Fibroblast of mammary gland (primary cell): ENCODE measurements at regions not wholly inside any gene's neighbourhood (a gene's known extent, or its start where the extent isn't known, plus 50 kb on each side); places are given as distances from the start of the nearest gene placed in this dataset.

Experiments used
- DNase-seq: peaks from one replicate; pipeline ENCODE4 v3.0.0-alpha.2; 2010; ENCODE audit warnings: low read depth
- H3K4me3 ChIP-seq: 2 replicates; pipeline ENCODE4 v1.5.1; 2011; ENCODE audit warnings: low read depth, mild to moderate bottlenecking, low read length, moderate library complexity; ENCODE audit not compliant: control insufficient read depth
- CTCF ChIP-seq: conservative IDR thresholded peaks from 2 replicates; pipeline ENCODE4 v1.5.1; 2011; ENCODE audit warnings: low read depth, low read length, inconsistent platforms; ENCODE audit not compliant: control insufficient read depth, insufficient read depth

GRCh38 chr13:77398825-77399620 lies 72.1 kb upstream of the MYCBP2 start:
- no peak overlapping the region for H3K4me3 ChIP-seq
- TF ChIP-seq CTCF, result no peak
- no peak for DNase-seq

- TF ChIP-seq CTCF, result no peak
- DNase-seq, result peak; percentile 48
- no peak overlapping the region for H3K4me3 ChIP-seq
Observed at GRCh38 chr13:77397636-77398035, 70.7 kb upstream of the MYCBP2 start.

GRCh38 chr13:77391475-77391874 lies 64.6 kb upstream of the MYCBP2 start:
- no peak overlapping the region for H3K4me3 ChIP-seq
- DNase-seq, result no peak
- no peak for TF ChIP-seq CTCF

GRCh38 chr13:77390391-77390790 lies 63.5 kb upstream of the MYCBP2 start:
- no peak for TF ChIP-seq CTCF
- no peak overlapping the region for H3K4me3 ChIP-seq
- DNase-seq, result peak; percentile 38

- no peak for TF ChIP-seq CTCF
- H3K4me3 ChIP-seq, result no peak overlapping the region
- no peak for DNase-seq
Observed at GRCh38 chr13:77389625-77390000, 62.7 kb upstream of the MYCBP2 start.

GRCh38 chr13:77388944-77389624 lies 62.2 kb upstream of the MYCBP2 start:
- no peak for DNase-seq
- H3K4me3 ChIP-seq, result no peak overlapping the region

More at GRCh38 chr13:77388944-77389624, 62.2 kb upstream of the MYCBP2 start:
- no peak for TF ChIP-seq CTCF
